Inferior parietal cortex (tissue), 1 donor: ENCODE measurements at regions not wholly inside any gene's neighbourhood (a gene's known extent, or its start where the extent isn't known, plus 50 kb on each side); places are given as distances from the start of the nearest gene placed in this dataset.

Source experiments
- DNase-seq: peaks from one replicate; pipeline ENCODE4 v3.0.0-alpha.2; 2016; ENCODE audit errors: extremely low spot score

- DNase-seq: no peak
Observed at GRCh38 chr21:23218667-23219066, 2220.5 kb downstream of the NCAM2 start.

GRCh38 chr21:23217597-23217996 is 2219.4 kb downstream of the NCAM2 start:
- no peak for DNase-seq

- DNase-seq: no peak
Observed at GRCh38 chr21:23215261-23215660, 2217.1 kb downstream of the NCAM2 start.
